ENCODE measurements at regions not wholly inside any gene's neighbourhood (a gene's known extent, or its start where the extent isn't known, plus 50 kb on each side); places are given as distances from the start of the nearest gene placed in this dataset.

DNA sequence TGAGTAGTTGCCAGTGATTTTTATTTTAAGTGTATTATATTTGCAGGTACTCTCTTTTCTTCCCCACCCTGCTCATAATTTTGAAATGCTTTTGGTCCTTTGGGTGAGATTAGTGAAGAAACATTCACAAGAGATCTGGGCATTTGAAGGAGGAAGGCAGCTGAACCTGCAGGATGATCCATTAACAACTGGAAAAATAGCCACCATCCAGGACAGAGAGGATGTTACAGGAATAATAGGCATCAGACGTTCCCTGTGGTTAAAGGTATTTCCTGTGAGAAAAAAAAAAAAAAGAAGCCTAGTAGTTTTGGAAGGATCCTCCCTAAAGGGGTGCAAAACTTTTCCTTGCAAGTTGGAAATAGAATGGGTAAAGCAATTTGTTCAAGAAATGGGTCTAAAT, 145.3 kb downstream of the SLC38A4 start:
- Histone ChIP-seq H3K27me3 (ENCODE audit: control insufficient read depth in 2 of 2, insufficient read depth in 2 of 2, low read length in 2 of 2) (no peaks in the 10 kb centered on the region), H3K4me2 (ENCODE audit: insufficient read depth, low read length) (no peak overlapping the region), H2AFZ (ENCODE audit: low read depth, low read length) (no peak overlapping the region), H3K27ac (ENCODE audit: insufficient read depth, low read depth, low read length) (no peak overlapping the region), H3K9me1 (replicated peaks; ENCODE audit: control insufficient read depth, extremely low read depth, insufficient read depth, low read length) (no peaks in the 10 kb centered on the region), H3K4me1 (ENCODE audit: control insufficient read depth, extremely low read depth, insufficient read depth, low read length) (no peaks in the 10 kb centered on the region), H3K9ac (replicated peaks; ENCODE audit: extremely low read depth, insufficient read depth, low read length) (no peak overlapping the region), H4K20me1 (replicated peaks; ENCODE audit: control insufficient read depth, extremely low read depth, insufficient read depth, low read length) (no peaks in the 10 kb centered on the region), H3K9me3 (replicated peaks; ENCODE audit: control insufficient read depth, insufficient read depth, low read length) (no peaks in the 10 kb centered on the region), H3K79me2 (ENCODE audit: control insufficient read depth, insufficient read depth, low read length) (no peaks in the 10 kb centered on the region), H3K4me3 (replicated peaks in 1 of 3; ENCODE audit: insufficient read depth in 1 of 3, low read depth in 1 of 3, low read length in 3 of 3) (no peak overlapping the region), H3K36me3 (ENCODE audit: control insufficient read depth in 2 of 2, extremely low read depth in 1 of 2, insufficient read depth in 2 of 2, low read length in 2 of 2) (no peaks in the 10 kb centered on the region)
- intact Hi-C loops (cut with micrococcal nuclease), result no loop called here
- ChIA-PET POLR2A (no interaction called here), CTCF (interaction anchor here (1.3 to 3.3 kb wide), 2 partner anchors 303 to 341 kb away, joined by 3 to 10 read pairs; no protein-coding TSS in a partner anchor)
- DNase-seq (ENCODE audit: low read depth, low spot score) (no peak), FAIRE-seq (no peak)
- no TSS peak for BruUV-seq (replicated peaks)
- no peak for TF ChIP-seq CTCF (IDR thresholded peaks at IDR 0.05; ENCODE audit: extremely low read depth in 1 of 2, insufficient read depth in 1 of 2, low read depth in 1 of 2, low read length in 2 of 2)
- TF ChIP-seq JUN (IDR thresholded peaks at IDR 0.05; ENCODE audit: borderline replicate concordance, insufficient read depth, insufficient read length, low read depth), result no peak
- TF ChIP-seq FOS (IDR thresholded peaks at IDR 0.05; ENCODE audit: borderline replicate concordance, insufficient read depth, low read length), result no peak
- no peak for TF ChIP-seq POLR2A (IDR thresholded peaks at IDR 0.05; ENCODE audit: low read depth, low read length)
- TF ChIP-seq, protein P1, sequence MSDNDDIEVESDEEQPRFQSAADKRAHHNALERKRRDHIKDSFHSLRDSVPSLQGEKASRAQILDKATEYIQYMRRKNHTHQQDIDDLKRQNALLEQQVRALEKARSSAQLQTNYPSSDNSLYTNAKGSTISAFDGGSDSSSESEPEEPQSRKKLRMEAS (IDR thresholded peaks at IDR 0.05; ENCODE audit: insufficient read depth, insufficient read length), result no peak
- no peak for TF ChIP-seq MYC (IDR thresholded peaks at IDR 0.05; ENCODE audit: low read depth, low read length)
- TF ChIP-seq POLR2AphosphoS5 (IDR thresholded peaks at IDR 0.05; ENCODE audit: insufficient read depth, low read depth, low read length), result no peak
- TF ChIP-seq EZH2 (IDR thresholded peaks at IDR 0.05; ENCODE audit: borderline replicate concordance, low read depth, low read length, severe bottlenecking), result no peak
- TF ChIP-seq GATA2 (IDR thresholded peaks at IDR 0.05; ENCODE audit: insufficient read depth, insufficient read length, low read depth, low read length), result no peak
- dilution Hi-C loops (cut with MboI; ENCODE audit: extremely low pct_ligation_motif_present, low sequenced_read_pairs), result no loop called here

Data from endothelial cell of umbilical vein (primary cell).